Dermis blood vessel endothelial cell (primary cell): ENCODE measurements at regions not wholly inside any gene's neighbourhood (a gene's known extent, or its start where the extent isn't known, plus 50 kb on each side); places are given as distances from the start of the nearest gene placed in this dataset.
"Not testable (repeated sequence)": the region's sequence is repeated elsewhere in the genome, so short reads cannot be mapped to it uniquely, and the experiment has no call there.

Experiments
- DNase-seq: peaks from one replicate; pipeline ENCODE4 v3.0.0; 2010

DNA sequence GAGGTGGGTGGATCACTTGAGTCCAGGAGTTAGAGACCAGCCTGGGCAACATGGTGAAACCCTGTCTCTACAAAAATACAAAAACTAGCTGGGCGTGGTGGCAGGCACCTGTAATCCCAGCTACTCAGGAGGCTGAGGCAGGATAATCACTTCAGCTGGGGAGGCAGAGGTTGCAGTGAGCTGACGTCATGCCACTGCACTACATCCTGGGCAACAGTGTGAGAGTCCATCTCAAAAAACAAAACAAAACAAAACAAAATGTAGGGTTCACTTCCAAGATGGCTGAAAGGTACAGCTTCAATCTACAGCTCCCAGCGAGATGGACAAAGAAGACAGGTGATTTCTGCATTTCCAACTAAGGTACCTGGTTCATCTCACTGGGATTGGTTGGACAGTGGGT lies 291.6 kb downstream of the HGF start:
- not testable (repeated sequence) for DNase-seq

DNA sequence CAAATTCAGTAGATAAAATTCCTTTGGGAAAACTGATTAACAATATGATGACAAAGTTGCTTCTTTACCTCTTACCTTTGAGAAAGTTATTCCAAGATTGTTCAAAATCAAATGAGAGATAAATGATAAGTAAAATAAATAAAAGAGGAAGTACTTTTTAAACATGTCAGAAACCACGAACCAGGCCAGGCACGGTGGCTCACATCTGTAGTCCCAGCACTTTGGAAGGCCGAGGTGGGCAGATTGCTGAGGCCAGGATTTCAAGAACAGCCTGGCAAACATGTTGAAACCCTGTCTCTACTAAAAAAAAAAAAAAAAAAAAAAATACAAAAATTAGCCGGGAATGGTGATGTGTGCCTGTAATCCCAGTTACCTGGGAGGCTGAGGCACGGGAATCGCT lies 296.6 kb downstream of the HGF start:
- DNase-seq, result no peak

DNA sequence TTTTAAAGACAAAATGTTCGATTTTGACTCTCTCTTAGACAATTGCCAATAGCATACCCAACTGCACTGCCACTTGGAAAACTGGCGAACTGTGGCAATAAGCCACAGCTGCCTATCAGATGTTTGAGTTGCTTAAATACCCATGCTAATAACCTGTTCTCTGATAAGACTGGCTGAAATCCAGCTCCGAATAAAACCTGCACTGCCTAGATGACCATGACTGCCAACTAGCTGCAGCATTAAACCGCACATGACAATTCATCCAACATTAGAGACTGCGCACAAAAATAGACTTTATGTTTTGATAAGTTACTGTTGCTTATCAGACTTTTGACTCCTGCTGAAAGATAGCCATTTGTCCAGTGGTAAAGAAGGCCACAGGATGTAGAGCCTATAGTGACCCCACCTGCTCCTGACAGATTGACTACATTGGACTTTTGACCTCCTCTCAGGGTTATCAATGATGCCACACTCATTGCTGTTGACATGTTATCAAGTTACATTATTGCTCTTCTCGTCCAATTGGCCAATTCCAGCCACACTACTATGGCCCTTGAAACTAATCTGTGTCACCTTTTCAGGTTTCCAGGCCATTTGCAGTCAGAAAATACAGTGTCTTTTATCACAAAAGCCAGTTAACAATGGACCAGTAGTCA lies 299.0 kb downstream of the HGF start:
- no peak for DNase-seq

- peak; percentile 75 for DNase-seq
These were observed 299.8 kb downstream of the HGF start for GRCh38 chr7:81469869-81470723.

- DNase-seq, result no peak
These were observed 300.5 kb downstream of the HGF start for GRCh38 chr7:81469153-81469868.

DNA sequence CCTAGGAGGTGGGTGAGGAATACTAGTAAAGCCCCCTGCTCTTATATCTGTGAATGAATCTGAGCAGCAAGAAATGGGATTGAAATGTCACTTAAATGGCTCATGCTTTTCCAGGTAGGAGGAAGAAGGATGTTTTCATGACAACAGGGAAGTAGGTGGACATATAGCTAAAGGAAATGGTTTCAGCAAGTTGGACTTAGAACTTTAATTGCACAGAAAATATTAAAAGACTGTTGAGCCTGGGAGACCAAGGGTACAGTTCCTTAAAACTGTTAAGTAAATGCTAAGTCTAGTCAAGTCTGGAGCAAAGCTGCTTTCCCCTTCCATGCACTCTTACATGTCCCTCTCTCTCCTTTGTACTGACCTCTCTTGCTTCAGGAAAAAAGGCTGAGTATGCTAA lies 301.3 kb downstream of the HGF start:
- DNase-seq, result no peak

GRCh38 chr7:81467964-81468363 lies 301.9 kb downstream of the HGF start:
- DNase-seq, result no peak

DNA sequence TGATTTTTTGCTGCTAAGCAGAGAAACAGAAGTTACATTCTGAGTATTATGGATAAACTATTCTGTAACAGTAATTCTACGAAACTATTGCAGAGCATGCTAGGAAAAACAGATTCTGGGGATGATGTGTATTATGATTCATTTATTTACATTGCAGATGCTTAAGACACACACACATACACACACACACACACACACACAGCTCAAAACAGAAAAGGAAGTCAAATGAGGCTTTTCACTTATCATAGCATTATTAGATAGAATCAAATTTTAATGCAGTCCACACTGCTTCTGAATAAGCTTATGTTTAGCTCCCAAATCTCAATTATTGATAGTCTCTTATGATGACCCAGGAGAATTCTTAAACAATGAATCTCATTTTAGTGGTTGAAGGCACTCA lies 307.2 kb downstream of the HGF start:
- no peak for DNase-seq

DNA sequence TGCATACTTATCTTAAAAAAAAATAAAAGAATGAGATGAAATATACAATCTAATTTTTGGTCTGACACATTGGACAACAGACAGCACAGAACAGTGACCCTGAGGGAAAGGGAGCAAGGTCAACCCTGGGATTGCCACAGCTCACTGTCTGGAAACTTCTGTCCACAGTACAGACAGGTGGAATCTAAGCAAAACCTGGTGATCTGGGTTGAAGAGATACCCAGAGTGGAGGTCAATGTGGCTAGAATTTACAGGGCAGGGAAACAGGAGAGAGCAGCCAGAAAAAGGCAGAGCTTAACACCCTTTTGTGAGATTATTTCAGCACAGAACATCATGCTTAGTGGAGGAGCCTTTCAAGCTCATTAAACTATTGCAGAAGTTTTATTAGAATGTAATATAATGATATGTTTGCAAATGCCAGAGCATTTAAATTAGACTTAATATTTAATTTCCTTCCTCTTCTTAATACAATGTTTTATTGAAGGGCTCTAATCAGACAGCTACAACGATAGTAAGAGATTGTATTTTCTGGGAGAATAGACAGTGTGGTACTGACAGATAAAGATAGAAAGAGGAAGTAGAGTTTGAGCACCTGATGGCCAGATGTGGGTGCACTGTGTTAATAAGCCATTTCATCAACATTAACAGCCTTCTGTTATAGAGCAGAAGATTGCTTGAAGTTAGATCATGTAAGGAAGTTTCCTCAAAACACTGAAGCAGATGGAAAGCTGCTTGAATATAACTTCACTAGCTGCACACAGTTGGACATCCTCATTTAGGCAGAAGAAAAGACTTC lies 309.4 kb downstream of the HGF start:
- no peak for DNase-seq

DNA sequence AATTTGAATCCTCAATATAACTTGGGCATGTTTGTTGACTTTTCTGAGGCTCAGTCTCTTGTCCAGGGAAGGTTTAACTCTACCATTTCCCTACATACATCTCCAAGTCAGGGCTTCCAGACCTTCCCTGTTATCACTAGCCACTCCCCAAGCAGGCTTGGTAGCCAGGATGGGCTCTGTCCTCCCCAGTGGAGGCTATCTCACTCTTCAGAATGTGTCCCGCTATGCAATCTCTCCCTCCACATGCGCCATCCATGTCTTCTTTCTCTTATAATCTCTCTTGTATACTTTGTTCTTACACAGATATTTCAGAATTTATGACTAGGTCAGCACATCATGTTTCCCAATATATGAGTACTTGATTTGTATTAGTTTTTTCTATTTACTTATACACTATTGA lies 310.4 kb downstream of the HGF start:
- no peak for DNase-seq

GRCh38 chr7:81457852-81458522 lies 311.9 kb downstream of the HGF start:
- peak; percentile 39 for DNase-seq

DNA sequence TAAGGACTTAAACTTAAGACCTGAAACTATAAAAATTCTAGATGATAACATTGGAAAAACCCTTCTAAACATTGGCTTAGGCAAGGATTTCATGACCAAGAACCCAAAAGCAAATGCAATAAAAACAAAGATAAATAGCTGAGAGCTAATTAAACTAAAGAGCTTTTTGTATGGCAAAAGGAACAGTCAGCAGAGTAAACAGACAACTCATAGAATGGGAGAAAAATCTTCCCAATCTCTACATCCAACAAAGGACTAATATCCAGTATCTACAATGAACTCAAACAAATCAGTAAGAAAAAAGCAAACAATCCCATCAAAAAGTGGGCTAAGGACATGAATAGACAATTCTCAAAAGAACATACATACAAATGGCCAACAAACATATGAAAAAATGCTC lies 316.1 kb downstream of the HGF start:
- not testable (repeated sequence) for DNase-seq

DNA sequence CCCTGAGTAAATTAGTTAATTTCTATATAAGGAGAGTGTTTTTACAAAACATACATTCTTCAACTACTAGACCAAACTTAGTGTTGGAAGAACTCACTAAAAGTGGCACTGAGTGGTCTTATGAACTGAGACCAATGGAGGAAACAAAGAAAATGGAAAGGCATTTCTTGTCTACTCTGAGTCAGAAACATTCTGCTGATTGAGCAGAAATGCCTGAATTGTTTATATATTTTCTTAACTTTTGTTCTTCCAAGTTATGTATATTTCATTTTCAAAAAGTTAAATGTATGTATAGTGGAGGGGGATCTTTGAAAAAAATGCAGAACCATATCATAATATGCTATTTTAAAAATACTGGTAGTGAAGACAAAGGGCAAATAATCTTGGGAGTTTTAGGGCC lies 320.7 kb downstream of the HGF start:
- DNase-seq, result no peak

DNA sequence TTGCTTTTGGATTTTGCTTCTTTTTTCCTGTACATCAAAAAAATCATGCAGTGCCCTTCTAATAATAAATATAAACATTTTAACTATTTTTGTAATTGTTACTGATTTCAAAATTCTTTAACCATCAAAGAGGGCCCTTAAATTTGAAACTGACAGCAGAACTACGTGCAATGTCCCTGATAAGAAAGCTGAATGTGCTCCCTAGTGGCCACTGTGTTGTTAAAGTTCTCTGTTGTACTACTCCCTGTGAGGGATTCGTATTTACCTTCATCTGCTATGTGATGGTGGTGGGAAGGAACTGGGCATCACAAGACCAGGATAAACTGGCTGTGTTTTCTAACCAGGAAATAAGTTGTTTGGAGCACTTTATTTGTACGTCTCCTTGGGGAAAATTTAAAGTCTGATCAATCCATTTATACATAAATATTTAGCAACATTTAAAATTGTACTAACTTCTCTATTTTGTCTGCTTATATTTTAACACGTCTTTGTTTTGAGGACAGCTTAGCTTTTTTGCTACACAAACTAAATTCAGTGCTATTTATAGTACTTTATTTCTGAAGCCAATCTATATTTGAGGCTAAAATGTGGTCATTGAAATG lies 322.4 kb downstream of the HGF start:
- DNase-seq, result peak; percentile 42

GRCh38 chr7:81446212-81446611 lies 323.6 kb downstream of the HGF start:
- no peak for DNase-seq

GRCh38 chr7:81445462-81445861 lies 324.4 kb downstream of the HGF start:
- DNase-seq, result no peak

GRCh38 chr7:81441750-81442149 lies 328.1 kb downstream of the HGF start:
- no peak for DNase-seq

- DNase-seq, result no peak
These were observed 330.3 kb downstream of the HGF start for GRCh38 chr7:81439591-81439990.

DNA sequence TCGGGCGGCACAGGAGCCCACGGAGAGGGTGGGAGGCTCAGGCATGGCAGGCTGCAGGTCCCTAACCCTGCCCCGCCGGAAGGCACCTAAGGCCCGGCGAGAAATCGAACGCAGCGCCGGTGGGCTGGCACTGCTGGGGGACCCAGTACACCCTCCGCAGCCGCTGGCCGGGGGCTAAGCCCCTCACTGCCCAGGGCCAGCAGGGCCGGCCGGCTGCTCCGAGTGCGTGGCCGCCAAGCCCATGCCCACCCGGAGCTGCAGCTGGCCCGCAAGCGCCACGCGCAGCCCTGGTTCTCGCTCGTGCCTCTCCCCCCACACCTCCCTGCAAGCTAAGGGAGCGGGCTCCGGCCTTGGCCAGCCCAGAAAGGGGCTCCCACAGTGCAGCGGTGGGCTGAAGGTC lies 332.7 kb downstream of the HGF start:
- not testable (repeated sequence) for DNase-seq

DNA sequence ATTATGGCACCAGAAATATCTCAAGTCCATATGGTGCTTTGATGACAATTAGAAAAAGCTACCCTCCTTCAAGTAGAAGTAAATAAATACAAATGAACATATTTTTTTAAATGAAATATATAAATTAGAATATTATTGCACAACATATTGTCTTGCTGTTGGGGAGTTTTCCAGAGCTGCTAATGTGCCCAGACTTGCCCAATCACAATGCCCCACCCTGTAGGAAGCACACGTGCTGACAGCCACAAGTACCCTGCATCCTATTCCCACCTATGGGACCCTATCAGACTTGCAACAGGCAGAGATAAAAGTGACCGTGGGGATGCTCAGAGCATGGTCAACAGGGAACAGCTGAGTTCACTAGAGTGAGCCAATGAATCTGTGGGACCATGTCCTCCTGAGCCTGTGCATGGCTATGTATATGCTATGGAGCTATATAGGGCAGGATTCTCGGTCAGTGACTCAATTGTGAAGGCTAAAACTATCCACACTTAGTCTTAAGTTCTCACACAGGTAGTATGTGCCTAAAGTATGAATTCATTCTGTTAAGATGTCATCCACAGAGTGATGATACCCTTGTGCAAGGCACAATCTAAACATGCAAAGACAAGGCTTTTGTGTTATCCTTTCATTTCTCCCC lies 336.0 kb downstream of the HGF start:
- no peak for DNase-seq

DNA sequence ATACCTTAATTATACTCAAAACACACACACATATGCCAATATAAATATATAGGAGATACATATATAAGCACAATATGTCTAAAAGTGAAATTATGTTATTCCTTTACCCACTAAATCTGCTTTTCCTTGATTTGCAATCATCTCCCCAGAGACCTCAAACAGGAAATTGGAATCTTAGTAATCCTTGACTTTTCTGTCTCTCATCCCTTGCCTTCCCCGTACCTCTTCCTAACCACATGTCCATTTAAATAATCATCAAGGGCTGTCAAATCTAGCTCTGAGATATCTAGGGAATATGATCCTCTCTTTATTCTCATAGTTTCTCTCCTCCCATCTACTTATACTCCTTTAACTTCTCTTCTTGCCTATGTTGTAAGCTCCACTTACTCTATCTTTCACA lies 336.6 kb downstream of the HGF start:
- DNase-seq, result no peak
